COLO668 (cell line): ENCODE measurements at regions not wholly inside any gene's neighbourhood (a gene's known extent, or its start where the extent isn't known, plus 50 kb on each side); places are given as distances from the start of the nearest gene placed in this dataset.

Experiments
- DNase-seq: peaks from one replicate; lab custom pipeline; 2025; ENCODE audit not compliant: unreplicated experiment; lab: John Stamatoyannopoulos, UW

DNA sequence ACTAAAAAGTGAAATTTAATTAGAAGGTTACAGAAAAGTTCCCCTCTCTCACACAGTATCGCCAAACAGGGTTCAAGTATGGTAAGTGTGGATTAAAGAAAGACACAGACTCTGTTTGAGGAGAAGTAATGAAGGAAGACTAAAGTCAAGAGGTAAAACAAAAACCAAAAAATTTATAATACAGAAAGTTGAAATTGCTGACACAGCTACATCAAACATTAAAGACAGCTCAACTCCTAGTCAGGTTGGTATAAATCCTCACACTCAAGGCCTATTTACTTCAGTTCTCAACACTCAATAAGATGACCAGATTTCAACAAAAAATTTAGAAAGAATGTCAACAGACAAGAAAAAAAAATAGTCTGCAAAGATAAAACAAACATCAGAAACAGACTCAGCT lies 300.5 kb upstream of the LINC00305 start:
- DNase-seq, result no peak

GRCh38 chr18:64444819-64445218 lies 295.9 kb upstream of the LINC00305 start:
- no peak for DNase-seq

GRCh38 chr18:64438178-64438577 lies 289.3 kb upstream of the LINC00305 start:
- no peak for DNase-seq

GRCh38 chr18:64436111-64436510 lies 287.2 kb upstream of the LINC00305 start:
- no peak for DNase-seq

GRCh38 chr18:64419156-64419555 lies 270.3 kb upstream of the LINC00305 start:
- DNase-seq, result no peak

- DNase-seq, result no peak
Measured at GRCh38 chr18:64416990-64417389, 268.1 kb upstream of the LINC00305 start.

DNA sequence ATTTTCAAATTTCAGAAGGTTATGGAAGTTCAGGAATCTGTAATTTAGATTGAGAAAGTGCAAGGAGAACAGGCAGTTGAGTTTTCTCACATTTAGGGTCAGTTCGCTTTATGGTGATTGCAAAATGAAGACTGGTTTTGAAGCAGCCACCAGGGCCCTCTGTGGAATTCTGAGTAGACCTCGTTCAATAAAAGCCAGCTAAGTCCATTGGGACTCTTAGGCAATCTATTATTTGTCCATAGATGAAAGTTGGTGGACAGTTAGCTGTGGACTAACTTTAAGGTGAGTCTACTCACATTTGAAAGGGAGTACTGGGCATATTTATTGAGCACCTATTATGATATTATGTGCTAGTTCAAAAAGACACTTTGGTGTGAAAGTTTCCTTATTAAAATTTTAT lies 266.3 kb upstream of the LINC00305 start:
- DNase-seq, result no peak

- no peak for DNase-seq
Measured at GRCh38 chr18:64410685-64411084, 261.8 kb upstream of the LINC00305 start.

DNA sequence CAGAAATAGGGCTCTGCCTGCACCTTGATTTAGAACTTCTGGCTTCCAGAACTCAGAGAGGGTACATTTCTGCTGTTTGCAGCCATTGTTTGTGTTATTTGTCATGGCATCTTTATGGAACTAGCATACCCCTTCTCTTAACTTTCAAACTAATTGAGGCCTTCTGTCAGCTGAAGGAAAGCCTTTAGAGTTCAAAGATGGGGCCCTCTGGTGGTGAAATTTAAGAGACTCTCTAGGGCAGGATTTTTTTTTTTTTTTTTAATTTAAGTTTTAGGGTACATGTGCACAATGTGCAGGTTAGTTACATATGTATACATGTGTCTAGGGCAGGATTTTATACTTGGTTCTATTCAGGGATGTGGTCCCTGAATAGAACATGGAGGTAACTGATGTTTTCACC lies 260.6 kb upstream of the LINC00305 start:
- DNase-seq, result no peak

- DNase-seq, result no peak
Measured at GRCh38 chr18:64407606-64408005, 258.7 kb upstream of the LINC00305 start.

- DNase-seq, result no peak
Measured at GRCh38 chr18:64405161-64405560, 256.3 kb upstream of the LINC00305 start.

DNA sequence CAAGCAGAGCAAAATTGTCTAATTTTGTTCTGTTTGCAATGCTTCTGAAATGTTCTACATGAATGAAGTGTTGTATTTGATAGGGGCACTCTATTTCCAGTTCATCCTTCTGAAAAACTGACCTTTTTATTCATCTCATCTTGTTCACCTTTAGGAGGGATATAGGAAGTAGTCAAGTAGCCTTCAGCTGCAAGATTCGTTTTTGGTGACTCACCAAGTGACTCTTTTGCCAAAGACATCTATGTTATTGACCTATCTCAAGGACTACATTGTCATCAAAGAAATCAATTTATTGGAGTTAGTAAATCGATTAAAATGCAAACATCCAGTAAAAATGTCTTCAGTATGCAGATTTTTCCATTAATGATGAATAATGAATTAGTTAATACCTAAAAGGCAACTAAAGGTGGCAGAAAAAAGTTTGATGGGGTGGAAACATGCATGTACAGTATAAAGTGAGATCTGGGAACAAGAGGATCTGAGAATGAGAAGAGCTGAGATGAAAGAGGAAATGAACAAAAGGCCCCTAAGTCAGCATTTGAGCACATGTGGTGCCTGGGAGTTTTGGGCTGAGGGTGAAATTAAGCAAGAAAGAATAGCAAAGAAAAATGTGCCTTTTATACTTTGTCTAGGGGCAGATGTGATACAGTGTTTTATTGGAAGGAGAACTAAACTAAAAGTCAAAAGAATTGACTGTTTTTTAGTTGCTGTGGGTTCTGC lies 255.1 kb upstream of the LINC00305 start:
- DNase-seq, result no peak

GRCh38 chr18:64402636-64403035 lies 253.7 kb upstream of the LINC00305 start:
- no peak for DNase-seq

DNA sequence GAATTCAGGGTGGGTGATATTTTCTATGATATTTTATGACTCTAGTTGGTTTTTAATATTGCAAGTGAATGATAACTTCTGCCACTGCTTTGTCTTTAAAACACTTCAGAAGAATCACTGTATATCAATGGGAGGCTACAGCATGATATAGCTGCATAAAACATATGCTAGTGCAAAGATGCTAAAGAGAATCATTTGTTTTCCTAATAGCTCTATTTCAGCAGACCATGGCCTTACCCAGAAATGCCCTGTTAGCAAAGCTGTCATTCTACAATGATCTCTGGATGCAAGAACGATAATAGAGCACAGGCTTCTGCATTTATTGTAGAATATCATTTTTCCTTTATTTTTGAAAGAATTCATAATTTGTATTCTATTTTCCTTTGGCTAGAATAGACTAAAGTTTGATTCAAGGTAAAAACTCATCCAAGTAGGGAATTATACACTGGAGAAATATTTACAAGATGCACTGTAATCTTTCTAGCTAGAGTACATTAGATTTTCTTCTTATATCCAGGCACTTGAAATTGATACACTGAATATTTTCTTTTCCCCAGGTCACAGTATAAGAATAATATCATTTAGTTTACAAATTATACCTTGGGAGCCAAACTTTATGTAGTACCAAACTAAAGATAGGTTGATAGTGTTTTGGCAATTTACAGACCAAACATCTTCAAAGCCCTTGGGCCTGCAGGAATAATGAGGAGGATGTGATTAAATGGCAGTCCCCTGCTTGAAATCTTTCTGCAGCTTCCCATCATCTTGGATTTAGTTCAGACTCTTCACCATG lies 252.6 kb upstream of the LINC00305 start:
- no peak for DNase-seq

GRCh38 chr18:64399566-64399965 lies 250.7 kb upstream of the LINC00305 start:
- no peak for DNase-seq

GRCh38 chr18:64398320-64398719 lies 249.4 kb upstream of the LINC00305 start:
- no peak for DNase-seq

- no peak for DNase-seq
Measured at GRCh38 chr18:64392202-64392601, 243.3 kb upstream of the LINC00305 start.

GRCh38 chr18:64384101-64384500 lies 235.2 kb upstream of the LINC00305 start:
- DNase-seq, result no peak

GRCh38 chr18:64380117-64380516 lies 231.2 kb upstream of the LINC00305 start:
- DNase-seq, result no peak

GRCh38 chr18:64379662-64380061 lies 230.8 kb upstream of the LINC00305 start:
- no peak for DNase-seq

DNA sequence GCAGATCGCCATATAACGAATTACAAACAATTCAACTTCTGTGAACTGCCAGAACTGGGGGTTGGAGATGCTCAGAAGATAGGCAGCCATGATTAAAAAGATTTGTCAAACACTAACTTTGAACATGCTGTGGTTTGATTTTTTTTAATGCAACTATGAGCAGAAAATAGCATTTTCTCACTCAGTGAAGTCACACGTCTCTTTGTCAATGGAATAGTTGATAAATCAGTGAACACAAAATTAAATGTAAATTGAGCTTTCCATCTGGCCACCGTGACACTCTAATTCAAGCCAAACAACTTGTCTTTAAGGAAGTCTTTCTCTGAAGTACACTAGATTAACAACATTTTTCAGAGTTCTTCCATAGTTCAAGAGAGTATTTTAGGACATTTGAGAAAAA lies 228.6 kb upstream of the LINC00305 start:
- no peak for DNase-seq

DNA sequence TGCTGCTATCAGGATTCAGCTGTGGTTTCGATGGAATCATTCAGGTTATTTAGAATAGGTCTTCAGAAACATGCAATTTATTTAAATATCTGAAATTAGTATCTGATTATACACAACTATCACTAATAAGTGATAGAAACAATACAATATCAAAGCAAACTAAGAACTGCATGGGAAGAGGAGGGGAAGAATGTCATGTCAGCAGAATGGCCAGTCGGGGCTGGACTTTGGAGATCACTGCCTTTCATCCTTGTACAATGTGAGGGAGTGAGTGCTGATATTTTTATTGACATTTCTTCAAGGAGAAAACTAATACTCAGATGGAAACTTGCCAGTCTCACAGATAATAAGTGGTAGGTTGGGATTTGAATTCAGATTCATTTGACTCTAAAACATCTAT lies 224.0 kb upstream of the LINC00305 start:
- DNase-seq, result no peak
